Activated naive CD4-positive, alpha-beta T cell treated with anti-CD3 and anti-CD28 coated beads, Interleukin-2, amount 10 ng/mL, durations not matched to agents 7 days and 5 days (primary cell): ENCODE measurements at regions not wholly inside any gene's neighbourhood (a gene's known extent, or its start where the extent isn't known, plus 50 kb on each side); places are given as distances from the start of the nearest gene placed in this dataset.
"Not testable (repeated sequence)": the region's sequence is repeated elsewhere in the genome, so short reads cannot be mapped to it uniquely, and the experiment has no call there.

Experiments
- CTCF ChIA-PET: fragments of 350-600 bp; sonication (Branson Sonifier 250); formaldehyde crosslinking; loops from one replicate; lab custom pipeline; 2021; ENCODE audit warnings: antibody characterized with exemption; lab: Charles Lee
- DNase-seq: peaks from one replicate; pipeline ENCODE4 v3.0.0-alpha.2; 2020
- H3K27ac Mint-ChIP-seq: one replicate; pipeline ENCODE4 v1.8.0; 2021; ENCODE audit warnings: mild to moderate bottlenecking, moderate library complexity, mixed read lengths
- H3K27me3 Mint-ChIP-seq: one replicate; pipeline ENCODE4 v1.8.0; 2021; ENCODE audit warnings: mild to moderate bottlenecking, mixed read lengths
- H3K36me3 Mint-ChIP-seq: one replicate; pipeline ENCODE4 v1.8.0; 2021; ENCODE audit warnings: mixed read lengths
- H3K4me1 Mint-ChIP-seq: one replicate; pipeline ENCODE4 v1.8.0; 2021; ENCODE audit warnings: mixed read lengths
- H3K4me3 Mint-ChIP-seq: one replicate; pipeline ENCODE4 v1.8.0; 2021; ENCODE audit warnings: mild to moderate bottlenecking, moderate library complexity, mixed read lengths
- H3K9me3 Mint-ChIP-seq: one replicate; pipeline ENCODE4 v1.8.0; 2021; ENCODE audit warnings: mixed read lengths

- peaks cover 4% of the 10 kb centered on the region for H3K27me3 Mint-ChIP-seq
- CTCF ChIA-PET = no interaction called here
- H3K27ac Mint-ChIP-seq = no peak overlapping the region
- no peak for DNase-seq
- H3K9me3 Mint-ChIP-seq = peaks cover 45% of the 10 kb centered on the region
- no peak overlapping the region for H3K4me3 Mint-ChIP-seq
- no peaks in the 10 kb centered on the region for H3K4me1 Mint-ChIP-seq
- H3K36me3 Mint-ChIP-seq = peaks cover 2% of the 10 kb centered on the region
Measured at GRCh38 chr20:30484009-30484748, 773.3 kb upstream of the DEFB115 start.

GRCh38 chr20:30484749-30485070 is 772.8 kb upstream of the DEFB115 start:
- Mint-ChIP-seq H3K36me3 (peaks cover 2% of the 10 kb centered on the region), H3K4me3 (no peak overlapping the region), H3K9me3 (peaks cover 42% of the 10 kb centered on the region), H3K4me1 (no peaks in the 10 kb centered on the region), H3K27ac (no peak overlapping the region), H3K27me3 (peaks cover 7% of the 10 kb centered on the region)
- CTCF ChIA-PET = no interaction called here
- DNase-seq = no peak

- Mint-ChIP-seq H3K27me3 (peaks cover 8% of the 10 kb centered on the region), H3K27ac (no peak overlapping the region), H3K4me3 (no peak overlapping the region), H3K9me3 (peaks cover 42% of the 10 kb centered on the region), H3K4me1 (no peaks in the 10 kb centered on the region), H3K36me3 (peaks cover 2% of the 10 kb centered on the region)
- CTCF ChIA-PET = no interaction called here
- DNase-seq = no peak
Measured at GRCh38 chr20:30485331-30486102, 771.9 kb upstream of the DEFB115 start.

- H3K4me1 Mint-ChIP-seq = no peaks in the 10 kb centered on the region
- no peak overlapping the region for H3K27ac Mint-ChIP-seq
- H3K9me3 Mint-ChIP-seq = peaks cover 43% of the 10 kb centered on the region
- H3K36me3 Mint-ChIP-seq = peaks cover 2% of the 10 kb centered on the region
- H3K27me3 Mint-ChIP-seq = peaks cover 8% of the 10 kb centered on the region
- H3K4me3 Mint-ChIP-seq = no peak overlapping the region
- CTCF ChIA-PET = no interaction called here
- no peak for DNase-seq
Measured at GRCh38 chr20:30486103-30486478, 771.4 kb upstream of the DEFB115 start.

- H3K27ac Mint-ChIP-seq, CTCF ChIA-PET, H3K27me3 Mint-ChIP-seq, H3K4me1 Mint-ChIP-seq, H3K36me3 Mint-ChIP-seq, H3K4me3 Mint-ChIP-seq, DNase-seq: not testable (repeated sequence)
- H3K9me3 Mint-ChIP-seq = peaks cover 42% of the 10 kb centered on the region
Measured at GRCh38 chr20:30487461-30487860, 770.0 kb upstream of the DEFB115 start.

- DNase-seq = no peak
- no peaks in the 10 kb centered on the region for H3K4me1 Mint-ChIP-seq
- H3K4me3 Mint-ChIP-seq = no peak overlapping the region
- H3K27ac Mint-ChIP-seq = no peak overlapping the region
- peaks cover 39% of the 10 kb centered on the region for H3K9me3 Mint-ChIP-seq
- CTCF ChIA-PET = no interaction called here
- H3K36me3 Mint-ChIP-seq = peaks cover 2% of the 10 kb centered on the region
- H3K27me3 Mint-ChIP-seq = peaks cover 8% of the 10 kb centered on the region
Measured at GRCh38 chr20:30487947-30488926, 769.2 kb upstream of the DEFB115 start.

- CTCF ChIA-PET = no interaction called here
- H3K4me3 Mint-ChIP-seq = no peak overlapping the region
- H3K27ac Mint-ChIP-seq = no peak overlapping the region
- H3K27me3 Mint-ChIP-seq = peaks cover 8% of the 10 kb centered on the region
- no peaks in the 10 kb centered on the region for H3K36me3 Mint-ChIP-seq
- H3K4me1 Mint-ChIP-seq = no peaks in the 10 kb centered on the region
- H3K9me3 Mint-ChIP-seq = peaks cover 38% of the 10 kb centered on the region
- DNase-seq = no peak
Measured at GRCh38 chr20:30488941-30489613, 768.4 kb upstream of the DEFB115 start.

- Mint-ChIP-seq H3K9me3 (peaks cover 38% of the 10 kb centered on the region), H3K36me3 (no peaks in the 10 kb centered on the region), H3K27me3 (peaks cover 8% of the 10 kb centered on the region), H3K4me3 (no peak overlapping the region), H3K4me1 (no peaks in the 10 kb centered on the region), H3K27ac (no peak overlapping the region)
- DNase-seq = no peak
- CTCF ChIA-PET = no interaction called here
Measured at GRCh38 chr20:30489614-30490003, 767.9 kb upstream of the DEFB115 start.

GRCh38 chr20:30491016-30491415 is 766.4 kb upstream of the DEFB115 start:
- peaks cover 8% of the 10 kb centered on the region for H3K27me3 Mint-ChIP-seq
- H3K36me3 Mint-ChIP-seq = no peaks in the 10 kb centered on the region
- no peak for DNase-seq
- no peak overlapping the region for H3K4me3 Mint-ChIP-seq
- peaks cover 30% of the 10 kb centered on the region for H3K9me3 Mint-ChIP-seq
- no peaks in the 10 kb centered on the region for H3K4me1 Mint-ChIP-seq
- no peak overlapping the region for H3K27ac Mint-ChIP-seq
- CTCF ChIA-PET = no interaction called here

- H3K36me3 Mint-ChIP-seq, H3K27me3 Mint-ChIP-seq, CTCF ChIA-PET: not testable (repeated sequence)
Measured at GRCh38 chr20:30496656-30497055, 760.8 kb upstream of the DEFB115 start.

GRCh38 chr20:30497191-30497590 is 760.3 kb upstream of the DEFB115 start:
- DNase-seq, H3K36me3 Mint-ChIP-seq, H3K4me3 Mint-ChIP-seq, H3K27ac Mint-ChIP-seq, H3K9me3 Mint-ChIP-seq, CTCF ChIA-PET, H3K27me3 Mint-ChIP-seq, H3K4me1 Mint-ChIP-seq: not testable (repeated sequence)

More at GRCh38 chr20:30496656-30497055, 760.8 kb upstream of the DEFB115 start:
- H3K9me3 Mint-ChIP-seq, H3K4me1 Mint-ChIP-seq, DNase-seq, H3K4me3 Mint-ChIP-seq, H3K27ac Mint-ChIP-seq: not testable (repeated sequence)

GRCh38 chr20:30499123-30499522 is 758.3 kb upstream of the DEFB115 start:
- CTCF ChIA-PET = no interaction called here
- DNase-seq = no peak
- Mint-ChIP-seq H3K4me1 (no peaks in the 10 kb centered on the region), H3K9me3 (peaks cover 4% of the 10 kb centered on the region), H3K4me3 (no peak overlapping the region), H3K27me3 (no peaks in the 10 kb centered on the region), H3K36me3 (no peaks in the 10 kb centered on the region), H3K27ac (no peak overlapping the region)

GRCh38 chr20:30499716-30500446 is 757.6 kb upstream of the DEFB115 start:
- H3K27me3 Mint-ChIP-seq, H3K9me3 Mint-ChIP-seq, H3K27ac Mint-ChIP-seq, H3K4me3 Mint-ChIP-seq, H3K36me3 Mint-ChIP-seq, H3K4me1 Mint-ChIP-seq, CTCF ChIA-PET, DNase-seq: not testable (repeated sequence)
